MCF 10A (cell line): ENCODE measurements at regions not wholly inside any gene's neighbourhood (a gene's known extent, or its start where the extent isn't known, plus 50 kb on each side); places are given as distances from the start of the nearest gene placed in this dataset.

Source experiments
- BruUV-seq: library from RNA; stranded (reverse); fragments of 400-500 nt; replicated peaks from 2 replicates; lab custom pipeline; 2021; lab: Mats Ljungman, UMichigan
- CTCF ChIA-PET: fragments of 300-600 bp; sonication (Branson Sonifier 250); formaldehyde crosslinking; extraction: SDS; loops from one replicate; lab custom pipeline; 2021; ENCODE audit warnings: antibody characterized with exemption, inconsistent platforms; lab: Yijun Ruan, JAX
- POLR2A ChIA-PET: fragments of 300-600, 350-650 bp; sonication (Branson Sonifier 250); formaldehyde crosslinking; extraction: SDS; loops from one replicate; lab custom pipeline; 2020; ENCODE audit warnings: antibody characterized with exemption, inconsistent platforms; lab: Yijun Ruan, JAX
- DNase-seq: peaks from one replicate; pipeline ENCODE4 v3.0.0-alpha.2; 2018; ENCODE audit not compliant: unreplicated experiment
- H3K27ac Mint-ChIP-seq: one replicate; pipeline ENCODE4 v1.8.0; 2022; ENCODE audit warnings: mild to moderate bottlenecking, low read depth, mixed read lengths; ENCODE audit not compliant: unreplicated experiment
- H3K27me3 Mint-ChIP-seq: one replicate; pipeline ENCODE4 v1.8.0; 2022; ENCODE audit warnings: mixed read lengths; ENCODE audit not compliant: insufficient read depth, unreplicated experiment
- H3K36me3 Mint-ChIP-seq: one replicate; pipeline ENCODE4 v1.8.0; 2022; ENCODE audit warnings: mild to moderate bottlenecking, moderate library complexity, mixed read lengths; ENCODE audit not compliant: insufficient read depth, unreplicated experiment
- H3K4me1 Mint-ChIP-seq: one replicate; pipeline ENCODE4 v1.8.0; 2022; ENCODE audit warnings: mixed read lengths; ENCODE audit not compliant: insufficient read depth, unreplicated experiment
- H3K4me3 Mint-ChIP-seq: one replicate; pipeline ENCODE4 v1.8.0; 2022; ENCODE audit warnings: mild to moderate bottlenecking, moderate library complexity, mixed read lengths; ENCODE audit not compliant: unreplicated experiment
- H3K9me3 Mint-ChIP-seq: one replicate; pipeline ENCODE4 v1.8.0; 2022; ENCODE audit warnings: mixed read lengths; ENCODE audit not compliant: unreplicated experiment
- CTCF ChIP-seq: fragments of 200-600 bp; IDR thresholded peaks from one replicate; pipeline ENCODE4 v1.8.0; 2022; ENCODE audit warnings: antibody characterized with exemption, mild to moderate bottlenecking; ENCODE audit not compliant: unreplicated experiment
- intact Hi-C: fragments of 100-400 bp; cut with micrococcal nuclease; formaldehyde crosslinking; loops from 2 replicates; pipeline ENCODE4 v1.14.1; 2022

- no peaks in the 10 kb centered on the region for H3K9me3 Mint-ChIP-seq
- H3K27me3 Mint-ChIP-seq, result no peaks in the 10 kb centered on the region
- no peaks in the 10 kb centered on the region for H3K36me3 Mint-ChIP-seq
- H3K4me1 Mint-ChIP-seq, result no peaks in the 10 kb centered on the region
- DNase-seq, result no peak
- no peak overlapping the region for H3K27ac Mint-ChIP-seq
- no peak for TF ChIP-seq CTCF
- no TSS peak for BruUV-seq
- no peak overlapping the region for H3K4me3 Mint-ChIP-seq
- CTCF ChIA-PET, result no interaction called here
- intact Hi-C loops, result no loop called here
- POLR2A ChIA-PET, result interaction anchor here (0.7 kb wide), 1 partner anchor 36 kb away, joined by 4 read pairs; no protein-coding TSS in a partner anchor
Measured at GRCh38 chr6:86477500-86478148, 459.7 kb upstream of the HTR1E start.

GRCh38 chr6:86476311-86476710 is 461.0 kb upstream of the HTR1E start:
- intact Hi-C loops, result no loop called here
- TF ChIP-seq CTCF, result no peak
- CTCF ChIA-PET, result interaction anchor here (0.7 kb wide), 1 partner anchor 553 kb away, joined by 3 read pairs; no protein-coding TSS in a partner anchor
- Mint-ChIP-seq H3K36me3 (no peaks in the 10 kb centered on the region), H3K4me3 (no peak overlapping the region), H3K4me1 (no peaks in the 10 kb centered on the region), H3K27ac (no peak overlapping the region), H3K9me3 (no peaks in the 10 kb centered on the region), H3K27me3 (no peaks in the 10 kb centered on the region)
- no TSS peak for BruUV-seq
- DNase-seq, result no peak
- POLR2A ChIA-PET, result no interaction called here

GRCh38 chr6:86474081-86474480 is 463.2 kb upstream of the HTR1E start:
- Mint-ChIP-seq H3K27me3 (no peaks in the 10 kb centered on the region), H3K27ac (no peak overlapping the region), H3K9me3 (no peaks in the 10 kb centered on the region), H3K4me1 (no peaks in the 10 kb centered on the region), H3K4me3 (no peak overlapping the region), H3K36me3 (no peaks in the 10 kb centered on the region)
- no TSS peak for BruUV-seq
- POLR2A ChIA-PET, result no interaction called here
- intact Hi-C loops, result no loop called here
- TF ChIP-seq CTCF, result no peak
- CTCF ChIA-PET, result no interaction called here
- DNase-seq, result no peak

- CTCF ChIA-PET, result interaction anchor here (0.7 kb wide), 1 partner anchor 213 kb away, joined by 3 read pairs; no protein-coding TSS in a partner anchor
- intact Hi-C loops, result no loop called here
- DNase-seq, result no peak
- TF ChIP-seq CTCF, result no peak
- BruUV-seq, result no TSS peak
- Mint-ChIP-seq H3K27me3 (no peaks in the 10 kb centered on the region), H3K27ac (no peak overlapping the region), H3K4me1 (no peaks in the 10 kb centered on the region), H3K36me3 (no peaks in the 10 kb centered on the region), H3K4me3 (no peak overlapping the region), H3K9me3 (no peaks in the 10 kb centered on the region)
- POLR2A ChIA-PET, result no interaction called here
Measured at GRCh38 chr6:86471791-86472190, 465.5 kb upstream of the HTR1E start.
